PC-9 (cell line): ENCODE measurements at regions not wholly inside any gene's neighbourhood (a gene's known extent, or its start where the extent isn't known, plus 50 kb on each side); places are given as distances from the start of the nearest gene placed in this dataset.

Experiments used
- EZH2 ChIP-seq: fragments of 200-600 bp; sonication (generic); IDR thresholded peaks from 2 replicates; pipeline ENCODE4 v1.8.0; 2017; ENCODE audit warnings: antibody characterized with exemption, low read depth
- TF ChIP-seq, protein P1 (sequence below): fragments of 200-600 bp; sonication (generic); conservative IDR thresholded peaks from 2 replicates; pipeline ENCODE4 v1.6.1; 2017; ENCODE audit warnings: mixed run types, antibody characterized with exemption, mild to moderate bottlenecking, moderate library complexity

DNA sequence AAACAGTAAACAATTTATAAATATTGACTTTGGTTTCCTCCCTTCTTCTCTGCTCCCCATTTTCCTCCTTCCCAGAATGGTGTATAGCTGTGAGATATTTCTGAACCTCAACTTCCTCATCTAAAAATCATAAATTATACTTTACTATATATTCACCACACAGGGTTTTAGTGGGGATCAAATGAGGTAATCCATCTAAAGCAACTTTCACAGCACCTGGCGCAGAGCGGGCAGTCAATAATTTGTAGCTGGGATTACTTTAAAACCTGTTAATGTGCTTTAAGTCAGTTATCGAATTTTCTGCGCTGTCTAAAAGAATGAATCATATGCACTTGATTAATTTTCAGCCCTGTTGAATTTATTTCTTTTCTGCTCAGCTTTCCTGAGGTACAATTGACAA is 172.7 kb downstream of the PTEN start:
- TF ChIP-seq, protein P1, sequence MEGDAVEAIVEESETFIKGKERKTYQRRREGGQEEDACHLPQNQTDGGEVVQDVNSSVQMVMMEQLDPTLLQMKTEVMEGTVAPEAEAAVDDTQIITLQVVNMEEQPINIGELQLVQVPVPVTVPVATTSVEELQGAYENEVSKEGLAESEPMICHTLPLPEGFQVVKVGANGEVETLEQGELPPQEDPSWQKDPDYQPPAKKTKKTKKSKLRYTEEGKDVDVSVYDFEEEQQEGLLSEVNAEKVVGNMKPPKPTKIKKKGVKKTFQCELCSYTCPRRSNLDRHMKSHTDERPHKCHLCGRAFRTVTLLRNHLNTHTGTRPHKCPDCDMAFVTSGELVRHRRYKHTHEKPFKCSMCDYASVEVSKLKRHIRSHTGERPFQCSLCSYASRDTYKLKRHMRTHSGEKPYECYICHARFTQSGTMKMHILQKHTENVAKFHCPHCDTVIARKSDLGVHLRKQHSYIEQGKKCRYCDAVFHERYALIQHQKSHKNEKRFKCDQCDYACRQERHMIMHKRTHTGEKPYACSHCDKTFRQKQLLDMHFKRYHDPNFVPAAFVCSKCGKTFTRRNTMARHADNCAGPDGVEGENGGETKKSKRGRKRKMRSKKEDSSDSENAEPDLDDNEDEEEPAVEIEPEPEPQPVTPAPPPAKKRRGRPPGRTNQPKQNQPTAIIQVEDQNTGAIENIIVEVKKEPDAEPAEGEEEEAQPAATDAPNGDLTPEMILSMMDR = no peak
- no peak for TF ChIP-seq EZH2
